ENCODE measurements at regions not wholly inside any gene's neighbourhood (a gene's known extent, or its start where the extent isn't known, plus 50 kb on each side); places are given as distances from the start of the nearest gene placed in this dataset.

GRCh38 chr16:49075709-49076108, 205.9 kb downstream of the CBLN1 start:
- DNase-seq, result no peak

DNA sequence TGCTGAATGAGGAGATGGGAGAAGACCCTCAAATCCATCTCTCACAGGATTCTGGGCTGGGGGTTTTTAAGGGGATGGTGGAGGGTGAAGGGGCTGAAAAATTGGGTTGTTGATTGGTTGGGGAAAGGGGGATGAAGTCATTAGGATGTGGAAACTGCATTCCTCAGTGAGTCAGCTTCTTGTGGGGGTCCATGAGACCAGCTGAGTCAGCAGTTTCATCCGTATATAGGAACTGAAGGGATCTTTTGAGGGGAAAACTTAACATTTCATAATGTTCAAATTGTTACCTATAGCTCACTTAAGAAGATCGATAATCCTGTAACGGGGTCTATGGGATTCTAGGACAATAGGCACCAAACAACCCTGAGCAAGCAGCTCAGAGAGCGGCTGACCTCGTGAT, 213.4 kb downstream of the CBLN1 start:
- no peak for DNase-seq

DNA sequence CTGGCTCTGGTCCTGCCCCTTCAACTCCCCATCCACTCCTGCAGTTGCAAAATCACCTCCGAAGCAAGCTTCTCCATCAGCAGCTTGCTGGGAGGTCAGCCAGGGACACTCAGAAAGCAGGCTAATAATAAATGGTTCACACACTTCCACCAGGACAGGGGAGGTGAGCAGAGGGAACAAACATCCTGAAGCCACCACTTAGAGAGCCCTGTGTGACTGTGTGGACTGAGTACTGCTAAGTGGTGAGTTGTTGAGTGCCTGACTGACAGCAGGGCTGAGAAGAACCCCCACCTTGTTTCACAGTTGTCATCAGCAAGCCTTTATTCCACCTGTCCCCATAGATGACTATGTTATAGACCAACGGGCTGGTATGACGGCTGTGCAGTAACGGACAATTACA, 213.9 kb downstream of the CBLN1 start:
- no peak for DNase-seq

DNA sequence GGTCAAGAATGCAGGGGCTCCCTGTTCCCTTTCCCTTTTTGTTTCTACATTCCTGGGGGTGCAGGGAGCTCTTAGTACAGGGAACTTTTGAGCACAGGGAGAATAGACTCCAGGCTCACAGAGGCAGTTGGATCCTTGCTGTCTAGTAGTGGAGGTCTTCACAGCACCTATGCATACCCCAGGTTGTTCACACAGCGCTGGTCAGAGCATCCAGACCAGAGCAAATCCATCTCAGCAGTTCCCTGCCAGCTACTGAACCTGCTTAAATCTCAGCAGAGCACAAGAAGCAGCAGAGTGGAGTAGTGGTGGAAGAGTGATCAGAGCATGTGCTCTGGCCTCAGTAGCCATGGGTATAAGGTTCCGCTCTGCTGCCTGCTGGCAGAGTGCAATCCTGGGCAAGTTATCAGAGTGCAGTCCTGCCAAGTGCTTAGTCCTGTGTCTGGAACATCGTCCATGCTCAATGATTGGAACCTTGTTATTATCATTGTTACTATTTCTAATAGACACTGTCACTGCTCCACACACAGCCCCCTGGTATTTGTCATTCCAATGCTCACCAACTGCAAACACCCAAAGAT, 220.4 kb downstream of the CBLN1 start:
- no peak for DNase-seq

DNA sequence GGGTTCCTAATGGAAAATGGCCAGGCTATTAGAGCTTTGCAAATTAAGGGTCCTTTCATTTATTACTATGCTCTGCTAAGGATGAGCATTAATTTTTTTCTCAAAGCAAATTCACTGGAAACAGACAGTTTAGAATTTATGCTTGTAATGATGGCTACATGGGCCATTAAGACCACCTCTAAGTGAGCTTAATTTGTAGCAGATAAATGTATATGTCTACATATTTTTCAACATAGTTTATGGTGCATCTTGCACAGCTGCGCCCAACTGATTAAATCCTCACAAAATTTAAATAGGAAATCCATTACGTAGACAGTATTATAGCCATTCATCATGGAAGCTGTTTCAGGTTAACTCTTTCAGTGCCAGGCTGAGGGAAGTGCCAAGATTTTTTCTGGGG, 220.9 kb downstream of the CBLN1 start:
- DNase-seq, result no peak

DNA sequence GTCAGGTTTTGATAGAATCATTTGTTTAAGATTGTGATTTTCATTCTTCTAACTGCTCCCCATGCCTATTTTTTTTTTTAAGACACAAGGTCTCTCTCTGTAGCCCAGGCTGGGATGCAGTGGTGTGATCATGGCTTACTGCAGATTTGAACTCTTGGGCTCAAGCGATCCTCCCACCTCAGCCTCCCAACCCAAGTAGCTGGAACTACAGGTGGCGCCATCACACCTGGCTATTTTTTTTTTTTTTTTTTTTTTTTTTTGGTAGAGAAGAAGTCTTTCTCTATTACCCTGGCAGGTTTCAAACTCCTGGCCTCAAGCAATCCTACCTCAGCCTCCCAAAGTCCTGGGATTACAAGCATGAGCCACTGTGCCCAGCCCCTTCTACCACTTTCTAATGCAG, 223.3 kb downstream of the CBLN1 start:
- no peak for DNase-seq

GRCh38 chr16:49057936-49058335, 223.7 kb downstream of the CBLN1 start:
- DNase-seq, result no peak

DNA sequence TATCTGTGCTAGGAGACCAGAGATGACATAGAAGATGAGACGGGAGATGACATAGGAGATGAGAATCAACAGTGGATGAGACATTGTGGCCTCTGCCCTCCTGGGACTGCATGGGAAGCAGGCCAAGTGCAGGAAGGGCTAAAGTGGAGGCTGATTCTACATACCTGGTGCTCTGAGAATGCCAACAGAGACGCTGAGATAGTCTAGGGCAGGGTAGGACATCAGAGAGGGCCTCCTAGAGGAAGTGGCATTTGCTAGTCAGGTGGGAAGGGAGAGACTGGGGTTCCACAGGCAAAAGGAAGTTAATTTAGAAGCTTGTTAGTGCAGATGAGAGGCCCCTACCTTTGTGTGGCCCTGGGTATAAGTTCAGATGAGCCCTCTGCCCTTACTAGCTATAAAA, 224.2 kb downstream of the CBLN1 start:
- no peak for DNase-seq

DNA sequence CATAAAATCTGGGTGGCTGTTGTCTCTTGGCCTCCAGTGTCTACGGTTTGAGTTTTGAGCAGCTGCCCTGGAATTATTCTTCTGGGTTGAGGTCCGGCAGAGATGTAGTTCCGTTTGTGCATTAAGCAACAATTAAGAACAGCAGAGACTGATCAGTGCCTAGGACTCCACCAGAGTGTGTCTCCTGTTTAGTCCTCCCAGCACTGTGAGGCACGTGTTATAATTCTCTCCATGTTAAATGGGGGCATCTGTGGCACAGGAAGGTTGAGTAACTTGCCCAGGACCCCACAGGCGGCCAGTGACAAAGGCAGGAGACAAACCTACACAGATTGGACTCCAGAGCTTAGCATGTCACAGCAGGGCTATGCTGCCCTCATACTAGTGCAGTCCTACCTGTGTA, 225.1 kb downstream of the CBLN1 start:
- no peak for DNase-seq

GRCh38 chr16:49055824-49056545, 225.7 kb downstream of the CBLN1 start:
- no peak for DNase-seq

GRCh38 chr16:49055291-49055690, 226.3 kb downstream of the CBLN1 start:
- DNase-seq, result no peak

- DNase-seq, result no peak
Observed at GRCh38 chr16:49054606-49055005, 227.0 kb downstream of the CBLN1 start.

DNA sequence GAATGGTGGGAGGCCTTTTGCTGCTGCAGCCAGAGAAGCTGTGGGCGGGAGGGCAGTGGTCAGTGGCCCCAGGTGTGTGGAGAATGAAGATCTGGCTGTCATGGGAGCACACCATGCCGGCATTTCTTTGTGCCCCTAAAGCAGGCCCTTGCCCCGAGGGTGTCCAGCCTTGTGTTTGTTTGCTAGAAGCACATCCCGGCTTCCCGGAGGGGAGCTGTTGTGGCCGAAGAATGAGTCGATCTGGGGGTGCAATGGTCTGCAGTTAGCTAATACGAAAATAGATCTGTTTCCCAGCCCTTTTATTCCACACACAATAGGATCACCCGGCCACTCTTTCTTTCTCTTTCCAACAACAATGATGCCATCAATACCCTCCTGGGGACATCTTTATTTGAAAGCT, 228.8 kb downstream of the CBLN1 start:
- no peak for DNase-seq

GRCh38 chr16:49051576-49051975, 230.1 kb downstream of the CBLN1 start:
- no peak for DNase-seq

GRCh38 chr16:49050607-49051006, 231.0 kb downstream of the CBLN1 start:
- no peak for DNase-seq

DNA sequence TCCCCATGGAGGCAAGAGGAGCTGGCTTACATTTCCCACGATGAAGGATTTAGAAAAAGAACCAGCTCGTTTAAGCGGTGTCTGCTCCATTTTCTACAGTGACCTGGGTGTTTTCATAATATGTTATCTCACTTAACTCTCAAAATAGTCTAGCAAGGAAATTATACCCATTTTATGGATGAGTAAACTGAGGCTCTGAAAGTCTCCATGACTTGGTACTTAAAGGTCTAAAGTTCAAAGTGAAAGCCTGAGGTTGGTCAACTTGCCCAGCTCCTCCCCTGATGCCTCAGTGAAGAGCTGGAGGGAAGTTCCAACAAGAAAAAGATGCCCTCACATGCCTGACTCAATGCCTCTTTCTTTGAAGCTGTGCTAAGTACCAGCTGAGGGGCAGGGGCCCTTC, 232.0 kb downstream of the CBLN1 start:
- no peak for DNase-seq

- DNase-seq, result no peak
Observed at GRCh38 chr16:49049191-49049590, 232.4 kb downstream of the CBLN1 start.

GRCh38 chr16:49048557-49048956, 233.1 kb downstream of the CBLN1 start:
- no peak for DNase-seq

GRCh38 chr16:49036126-49036525, 245.5 kb downstream of the CBLN1 start:
- DNase-seq, result no peak

DNA sequence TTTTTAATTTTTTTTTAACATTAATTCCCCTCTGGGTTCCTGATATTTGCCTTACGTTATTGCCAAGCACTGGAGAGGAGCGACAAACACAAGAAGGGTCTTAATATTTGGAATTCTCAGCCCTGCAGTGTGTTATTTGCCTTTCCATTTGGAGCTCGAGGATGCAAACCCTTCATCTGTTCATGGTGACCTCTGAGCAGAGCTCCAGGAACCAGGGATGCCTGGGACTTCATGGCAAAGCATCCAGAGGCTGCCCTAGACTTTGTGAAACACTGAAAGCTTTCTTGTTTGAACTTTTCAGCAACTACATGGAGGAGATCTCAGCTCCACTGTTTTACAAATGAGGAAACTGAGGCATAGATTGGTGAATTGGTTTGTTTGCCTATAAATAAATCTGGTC, 254.2 kb downstream of the CBLN1 start:
- no peak for DNase-seq

- DNase-seq, result no peak
Observed at GRCh38 chr16:49026566-49027181, 255.0 kb downstream of the CBLN1 start.

DNA sequence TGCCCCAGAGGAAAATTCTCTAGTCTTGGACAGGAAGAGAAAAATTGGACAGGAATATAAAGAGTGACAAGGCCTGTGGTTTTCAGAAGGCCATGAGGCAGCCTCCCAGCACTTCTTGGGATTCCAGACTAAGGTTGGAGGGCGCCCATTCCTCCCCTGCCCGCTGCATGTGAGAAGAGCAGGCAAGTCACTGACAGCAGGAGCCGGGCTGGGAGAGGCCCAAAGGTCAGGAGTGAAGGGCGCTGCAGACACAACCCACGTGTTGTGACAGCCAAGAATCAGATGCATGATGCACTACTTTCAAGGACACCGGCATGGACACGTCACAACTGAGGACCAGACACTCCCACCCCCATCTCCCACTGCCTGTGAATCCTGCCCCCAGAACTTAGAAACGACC, 256.7 kb downstream of the CBLN1 start:
- DNase-seq, result no peak

DNA sequence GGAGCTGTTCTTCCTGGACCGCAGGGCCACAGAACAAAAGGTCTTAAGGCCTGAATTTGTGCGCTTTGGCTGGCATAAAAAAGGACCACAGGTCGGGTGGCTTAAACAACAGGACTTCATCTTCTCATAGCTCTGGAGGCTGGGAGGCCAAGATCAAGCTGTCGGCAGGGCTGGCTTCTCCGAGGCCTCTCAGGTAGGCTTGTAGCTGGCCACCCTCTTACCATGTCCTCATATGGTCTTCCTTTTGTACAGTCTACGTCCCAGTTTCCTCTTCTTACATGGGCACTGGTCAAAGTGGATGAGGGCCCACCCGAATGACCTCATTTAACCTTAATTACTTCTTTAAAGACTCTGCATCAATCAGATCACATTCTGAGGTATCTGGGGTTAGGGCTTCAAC, 257.6 kb downstream of the CBLN1 start:
- no peak for DNase-seq

DNA sequence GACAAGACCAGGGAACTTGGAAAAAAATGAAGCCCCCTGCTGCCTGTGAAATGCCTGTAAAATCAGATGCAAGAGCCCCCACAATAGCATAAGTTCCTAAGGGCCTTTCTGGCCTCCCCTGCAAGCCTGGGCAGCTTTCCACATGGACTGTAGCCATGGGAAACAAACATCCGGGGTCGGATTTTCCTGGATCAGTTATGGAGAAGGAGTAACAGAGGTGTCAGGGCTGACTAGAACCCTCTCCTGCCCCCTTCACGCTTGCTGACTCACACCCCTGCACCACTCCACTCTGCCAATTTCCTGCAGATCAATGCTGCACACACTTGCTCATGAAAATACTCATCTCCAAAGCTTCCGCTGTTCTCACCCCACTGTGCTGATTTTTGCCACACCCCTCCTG, 258.6 kb downstream of the CBLN1 start:
- DNase-seq, result no peak
